ENCODE measurements at regions not wholly inside any gene's neighbourhood (a gene's known extent, or its start where the extent isn't known, plus 50 kb on each side); places are given as distances from the start of the nearest gene placed in this dataset.

DNA sequence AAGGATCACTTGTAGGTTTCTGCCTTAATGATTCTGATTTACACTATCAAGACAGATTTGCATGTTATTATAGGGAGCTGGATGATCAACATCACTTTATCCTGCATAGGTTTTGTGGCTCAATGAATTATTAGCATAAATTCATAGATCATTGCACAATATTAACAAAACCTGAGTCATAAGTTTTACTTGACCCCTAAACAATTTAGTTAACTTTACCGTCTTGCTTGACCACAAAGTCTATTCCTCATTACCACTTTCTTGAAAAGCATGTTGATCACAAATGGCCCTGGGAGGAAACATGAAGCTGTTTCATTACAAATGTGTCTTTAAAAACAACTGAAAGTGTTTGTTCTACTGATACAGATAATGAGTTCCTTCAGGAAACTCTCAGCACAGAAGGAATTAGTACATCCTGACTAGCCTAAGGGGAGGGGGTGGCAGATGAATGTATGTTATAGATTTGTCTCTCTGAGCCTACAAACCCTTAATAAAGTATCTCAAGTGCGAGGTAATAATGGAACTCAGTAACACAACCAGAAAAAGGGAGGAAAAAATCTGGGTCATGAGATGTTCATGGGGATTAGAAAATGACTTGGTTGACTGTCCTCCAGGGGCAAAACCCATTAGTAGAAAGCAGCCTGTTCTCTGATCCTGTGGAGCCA lies 303.4 kb downstream of the PIK3C3 start:
- no peak for DNase-seq (ENCODE audit: low read depth in 4 of 4, low spot score in 2 of 4)

DNA sequence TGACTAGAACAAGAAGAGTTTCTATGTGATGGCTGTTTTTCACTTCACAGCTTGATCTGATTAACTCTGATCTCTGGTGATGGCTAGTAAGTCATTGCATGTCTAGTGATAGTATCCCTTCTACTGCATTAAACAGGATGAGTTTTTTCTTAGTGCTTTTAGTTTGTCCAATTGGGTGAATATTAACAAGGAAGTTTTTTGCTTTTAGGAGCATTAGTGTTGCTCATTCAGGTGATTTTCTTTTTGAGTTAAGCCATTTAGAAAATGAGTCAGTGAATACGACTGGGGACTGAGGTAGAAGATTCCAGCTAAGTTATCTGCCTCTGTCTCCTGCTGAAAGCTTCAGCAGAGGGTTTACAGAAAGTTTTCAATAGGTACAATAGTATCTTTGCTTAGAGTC lies 306.7 kb downstream of the PIK3C3 start:
- no peak for DNase-seq (ENCODE audit: low read depth in 4 of 4, low spot score in 2 of 4)

DNA sequence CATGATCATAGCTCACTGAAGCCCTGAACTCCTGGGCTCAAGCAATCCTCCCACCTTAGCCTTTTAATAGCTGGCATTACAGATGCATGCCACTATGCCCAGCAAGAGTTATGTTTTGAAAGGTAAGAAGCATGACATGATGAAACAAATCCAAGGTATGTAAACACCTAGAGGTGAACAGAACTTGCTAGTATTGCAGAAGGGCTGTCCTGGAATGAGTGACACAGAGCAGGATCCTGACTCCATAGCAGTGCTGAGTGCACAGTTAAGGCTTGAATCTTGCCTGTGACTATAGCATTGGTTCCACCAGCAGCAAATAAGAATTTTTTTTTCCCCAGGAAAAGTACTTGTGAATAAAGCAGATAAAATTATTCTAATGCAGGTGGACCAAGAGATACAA lies 309.5 kb downstream of the PIK3C3 start:
- DNase-seq (ENCODE audit: low read depth in 4 of 4, low spot score in 2 of 4): no peak

DNA sequence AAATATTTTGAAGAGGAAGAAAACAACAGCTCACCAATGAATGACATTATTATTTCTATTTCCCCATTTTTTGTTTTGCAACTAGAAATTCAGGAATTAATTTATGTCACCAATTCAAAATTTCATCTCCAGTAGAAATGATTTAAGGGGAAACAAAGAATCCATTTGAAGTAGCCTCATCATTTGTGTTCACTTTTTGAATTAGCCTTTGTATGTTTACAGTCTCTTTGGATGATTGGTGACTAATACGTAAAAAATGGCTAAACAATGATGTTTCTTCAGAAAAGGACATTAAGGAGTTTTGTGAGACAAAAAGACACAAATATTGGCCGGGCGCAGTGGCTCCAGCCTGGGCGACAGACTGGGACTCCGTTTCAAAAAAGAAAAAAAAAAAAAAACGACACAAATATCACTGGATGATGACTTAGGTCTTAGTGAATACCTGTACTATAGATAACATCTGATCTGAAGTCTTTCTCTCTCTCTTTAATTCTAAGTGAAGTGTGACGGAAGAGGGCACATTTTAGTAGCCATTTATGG lies 313.2 kb downstream of the PIK3C3 start:
- DNase-seq (ENCODE audit: low read depth in 4 of 4, low spot score in 2 of 4): no peak

DNA sequence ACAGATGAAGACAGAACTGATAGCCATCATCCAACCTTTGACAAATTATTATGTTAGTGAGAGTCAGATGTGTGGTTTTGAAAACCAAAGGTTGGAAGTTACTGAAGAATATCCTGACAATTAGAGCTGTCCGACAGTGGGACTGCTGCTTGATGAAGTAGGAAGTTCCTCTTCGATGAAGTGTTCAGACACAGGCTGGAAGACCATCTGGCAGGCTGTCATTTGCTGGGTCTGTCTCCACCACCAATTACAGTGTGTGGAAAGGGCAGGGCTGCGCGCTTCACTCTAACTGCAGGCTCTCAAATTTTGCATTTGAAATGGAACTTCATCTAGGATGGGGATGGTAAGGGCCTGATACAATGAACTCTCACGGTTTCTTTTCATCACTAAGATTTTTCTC lies 313.8 kb downstream of the PIK3C3 start:
- DNase-seq (ENCODE audit: low read depth in 4 of 4, low spot score in 2 of 4): no peak

DNA sequence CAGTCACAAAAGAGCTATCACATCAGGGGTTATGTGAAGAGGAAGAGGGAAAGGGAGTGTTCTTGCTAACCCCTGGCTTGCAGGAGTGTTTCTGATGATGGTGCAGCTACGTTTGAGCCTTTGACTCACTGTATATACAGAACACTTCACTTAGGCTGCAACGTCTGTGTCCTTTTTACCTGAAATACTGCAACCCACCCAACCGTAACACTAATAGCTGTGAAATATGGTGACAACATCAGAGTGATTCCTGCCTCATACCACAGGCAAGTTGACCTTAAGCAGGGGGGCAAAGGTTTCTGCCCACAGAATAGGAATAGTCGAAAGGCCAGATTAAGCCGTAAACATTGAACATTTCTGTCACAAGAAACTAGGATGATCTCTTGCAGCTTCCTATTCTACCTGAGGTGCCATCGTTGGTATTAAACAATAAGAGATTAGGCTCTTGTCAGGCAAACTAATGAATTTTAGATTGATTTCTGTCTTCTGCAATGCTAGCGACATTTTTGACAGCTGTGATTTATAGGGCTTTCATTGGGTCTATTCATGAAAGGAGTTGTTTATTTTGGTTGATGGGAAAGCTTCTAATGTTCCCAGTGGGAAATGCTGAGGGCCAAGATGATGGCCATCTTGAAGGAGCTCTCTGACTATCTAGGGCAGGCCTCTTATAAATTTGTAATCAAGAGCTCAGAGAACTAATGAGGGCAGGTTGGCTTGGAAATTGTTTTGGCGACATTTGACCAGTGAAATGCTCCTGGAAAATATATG lies 316.8 kb downstream of the PIK3C3 start:
- DNase-seq (ENCODE audit: low read depth in 4 of 4, low spot score in 2 of 4): no peak

DNA sequence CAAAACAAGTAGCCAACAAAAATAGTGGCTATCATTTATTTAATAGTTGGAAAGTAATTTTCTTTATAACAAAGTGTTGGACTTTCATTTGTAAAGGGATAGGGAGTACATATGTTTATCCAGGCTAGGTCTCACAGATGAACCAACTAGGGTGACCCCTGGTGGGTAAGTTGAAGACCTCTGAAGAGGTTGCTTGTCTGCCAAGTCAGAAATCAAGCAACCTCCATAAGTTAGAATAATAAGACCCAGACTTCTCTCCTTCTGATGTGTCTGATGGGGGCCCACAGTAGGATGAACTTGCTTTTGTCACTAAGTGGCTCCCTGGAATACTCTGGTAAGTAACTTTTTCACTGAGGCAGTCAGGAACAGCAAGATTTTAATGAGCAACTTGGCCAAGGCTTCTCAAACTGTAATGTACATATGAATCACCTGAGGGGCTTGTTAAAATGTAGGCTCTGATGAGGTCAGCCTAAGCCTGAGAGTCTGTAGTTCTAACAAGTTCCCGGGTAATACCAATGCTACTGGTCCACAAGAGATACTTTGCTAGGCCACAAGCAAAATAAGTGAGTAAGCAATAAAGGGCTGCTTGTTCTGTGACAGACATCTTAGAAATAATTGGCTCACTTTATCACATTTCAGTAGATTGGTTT lies 319.6 kb downstream of the PIK3C3 start:
- DNase-seq (ENCODE audit: low read depth in 4 of 4, low spot score in 2 of 4): no peak

DNA sequence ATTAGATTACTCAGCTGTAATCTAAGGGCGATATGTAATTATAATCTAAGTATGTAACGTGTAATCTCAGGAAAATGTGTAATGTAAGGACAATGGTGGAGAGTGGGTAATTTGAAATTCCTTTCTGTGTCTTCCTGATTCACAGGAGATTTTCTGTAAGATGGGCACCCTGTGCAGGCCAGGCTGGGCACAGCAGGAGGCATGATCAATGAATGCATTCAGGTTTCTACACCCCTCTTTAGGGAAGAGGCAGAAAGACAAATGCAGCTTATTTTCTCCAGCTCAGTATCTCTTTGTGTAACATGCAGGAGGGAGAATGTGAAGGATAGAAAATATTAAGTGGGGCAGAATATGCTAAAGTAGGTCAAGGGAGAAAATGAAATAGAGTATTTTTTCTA lies 320.1 kb downstream of the PIK3C3 start:
- DNase-seq (ENCODE audit: low read depth in 4 of 4, low spot score in 2 of 4): no peak

DNA sequence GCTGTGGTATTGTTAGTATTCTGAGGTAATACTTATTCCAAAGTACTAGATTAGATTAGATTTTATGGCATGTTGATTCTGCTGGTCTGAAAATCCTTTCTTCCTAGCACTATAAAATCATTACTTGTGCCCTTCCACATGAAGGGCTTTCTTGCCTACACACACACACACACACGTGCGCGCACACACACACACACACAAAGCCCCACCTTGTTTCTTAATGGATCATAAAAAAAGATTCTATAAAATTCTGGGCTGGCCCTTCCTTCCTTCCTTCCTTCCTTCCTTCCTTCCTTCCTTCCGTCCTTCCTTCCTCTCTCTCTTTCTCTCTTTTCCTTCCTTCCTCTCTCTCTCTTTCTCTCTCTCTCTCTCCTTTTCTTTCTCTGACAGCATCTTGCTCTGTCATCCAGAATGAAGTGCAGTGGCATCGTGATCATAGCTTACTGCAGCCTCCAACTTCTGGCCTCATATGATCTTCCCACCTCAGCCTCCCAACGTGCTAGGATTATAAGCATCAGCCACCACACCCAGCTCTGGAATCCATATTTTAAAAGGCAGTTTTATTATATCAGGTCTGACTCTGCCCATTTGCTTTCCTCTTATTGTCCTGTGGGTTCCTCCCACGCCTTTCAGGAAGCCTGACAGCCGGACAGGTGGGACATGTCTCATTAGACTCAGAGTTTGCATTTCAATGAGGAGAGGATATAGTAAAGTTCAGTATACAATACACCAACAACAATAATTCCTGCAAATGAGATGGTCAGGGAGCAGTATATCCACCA lies 321.1 kb downstream of the PIK3C3 start:
- no peak for DNase-seq (ENCODE audit: low read depth in 4 of 4, low spot score in 2 of 4)

DNA sequence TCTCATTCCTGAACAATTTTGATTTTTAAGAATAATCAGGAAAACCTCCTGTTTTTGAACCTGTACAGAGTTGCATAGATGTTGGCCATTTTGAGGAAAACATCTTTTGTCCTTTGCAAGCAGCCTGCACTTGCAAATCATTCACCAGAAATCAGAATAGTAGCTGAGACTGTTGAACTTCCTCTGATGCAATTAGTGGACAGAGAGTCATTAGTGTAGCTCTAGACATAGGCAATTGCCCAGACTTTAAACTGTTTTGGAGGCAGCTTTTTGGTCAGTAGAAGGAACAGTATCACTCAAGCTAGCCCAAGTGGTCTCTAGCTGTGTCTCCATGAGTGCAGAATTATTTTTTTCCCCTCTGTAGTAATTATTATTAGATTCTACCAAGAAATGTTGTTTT lies 326.1 kb downstream of the PIK3C3 start:
- no peak for DNase-seq (ENCODE audit: low read depth in 4 of 4, low spot score in 2 of 4)

DNA sequence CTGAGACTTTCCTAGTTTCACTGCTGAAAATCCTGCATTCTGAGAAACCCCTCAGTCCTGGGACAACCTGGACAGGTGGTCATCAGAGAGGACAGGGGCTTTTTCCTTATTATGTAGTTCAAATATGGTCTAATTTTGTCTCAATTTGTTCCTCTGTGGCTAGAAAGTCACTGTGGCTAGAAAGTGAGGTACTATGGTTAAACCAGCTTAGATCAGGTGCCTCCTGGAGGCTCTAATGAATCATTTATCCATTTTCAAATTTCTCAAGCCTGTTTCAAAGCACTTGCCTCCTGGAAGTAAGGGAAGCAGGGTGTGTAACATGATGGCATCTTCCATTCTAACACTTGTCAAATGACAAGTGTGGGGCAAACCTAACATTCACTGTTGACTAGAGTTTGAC lies 326.8 kb downstream of the PIK3C3 start:
- no peak for DNase-seq (ENCODE audit: low read depth in 4 of 4, low spot score in 2 of 4)

DNA sequence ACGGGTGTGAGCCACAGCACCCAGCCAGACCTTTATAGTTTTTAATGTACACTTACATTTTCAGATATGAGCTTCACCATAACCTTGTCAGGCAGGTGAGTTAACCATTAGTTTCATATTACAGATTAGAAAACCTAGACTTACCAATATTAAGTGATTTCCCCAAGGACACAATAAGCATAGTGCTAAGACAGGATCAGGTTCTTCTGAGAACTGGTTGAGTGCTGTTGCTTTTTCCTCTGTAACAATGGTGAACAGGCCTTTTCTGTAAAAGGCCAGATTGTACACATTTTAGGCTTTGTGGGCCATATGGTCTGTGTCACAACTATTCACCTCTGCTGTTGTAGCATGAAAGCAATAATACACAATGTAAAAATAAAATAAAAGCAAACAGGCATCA lies 332.0 kb downstream of the PIK3C3 start:
- no peak for DNase-seq (ENCODE audit: low read depth in 4 of 4, low spot score in 2 of 4)

DNA sequence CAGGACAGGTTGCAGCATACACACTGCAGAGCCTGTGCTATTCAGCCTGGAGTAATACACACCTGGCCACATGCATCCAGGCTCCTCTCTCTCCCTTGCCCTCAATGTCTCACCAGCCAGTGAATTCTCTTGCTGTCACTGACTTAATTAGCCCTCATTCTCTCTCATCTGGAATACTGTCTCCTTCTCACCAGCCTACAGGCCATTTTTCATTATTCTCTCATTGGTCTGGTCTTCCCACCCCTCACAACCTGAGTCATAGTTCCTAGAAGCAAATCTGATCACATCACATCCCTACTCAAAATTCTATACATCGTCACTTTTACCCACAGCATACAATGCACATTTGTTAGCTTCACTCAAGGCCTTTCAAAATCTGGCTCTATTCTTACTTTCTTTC lies 333.1 kb downstream of the PIK3C3 start:
- no peak for DNase-seq (ENCODE audit: low read depth in 4 of 4, low spot score in 2 of 4)

DNA sequence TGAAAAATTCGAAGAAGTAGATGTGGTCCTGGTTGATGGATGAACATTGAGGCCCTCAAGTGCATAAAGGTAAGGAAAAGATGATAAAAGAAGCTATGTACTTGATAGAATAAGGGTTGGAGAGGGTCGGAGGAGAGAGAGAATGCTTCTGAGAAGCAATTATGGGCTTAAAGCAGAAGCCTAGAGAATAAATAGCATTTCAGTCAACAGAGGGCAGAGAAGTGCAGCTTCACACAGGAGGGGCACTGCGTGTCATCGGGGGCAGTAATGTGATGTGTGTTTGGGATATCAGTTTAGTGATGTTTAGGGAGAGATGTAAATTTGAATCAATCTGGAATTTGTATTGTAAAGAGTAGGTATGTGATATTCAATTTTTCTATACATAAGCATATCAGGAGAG lies 334.5 kb downstream of the PIK3C3 start:
- no peak for DNase-seq (ENCODE audit: low read depth in 4 of 4, low spot score in 2 of 4)

DNA sequence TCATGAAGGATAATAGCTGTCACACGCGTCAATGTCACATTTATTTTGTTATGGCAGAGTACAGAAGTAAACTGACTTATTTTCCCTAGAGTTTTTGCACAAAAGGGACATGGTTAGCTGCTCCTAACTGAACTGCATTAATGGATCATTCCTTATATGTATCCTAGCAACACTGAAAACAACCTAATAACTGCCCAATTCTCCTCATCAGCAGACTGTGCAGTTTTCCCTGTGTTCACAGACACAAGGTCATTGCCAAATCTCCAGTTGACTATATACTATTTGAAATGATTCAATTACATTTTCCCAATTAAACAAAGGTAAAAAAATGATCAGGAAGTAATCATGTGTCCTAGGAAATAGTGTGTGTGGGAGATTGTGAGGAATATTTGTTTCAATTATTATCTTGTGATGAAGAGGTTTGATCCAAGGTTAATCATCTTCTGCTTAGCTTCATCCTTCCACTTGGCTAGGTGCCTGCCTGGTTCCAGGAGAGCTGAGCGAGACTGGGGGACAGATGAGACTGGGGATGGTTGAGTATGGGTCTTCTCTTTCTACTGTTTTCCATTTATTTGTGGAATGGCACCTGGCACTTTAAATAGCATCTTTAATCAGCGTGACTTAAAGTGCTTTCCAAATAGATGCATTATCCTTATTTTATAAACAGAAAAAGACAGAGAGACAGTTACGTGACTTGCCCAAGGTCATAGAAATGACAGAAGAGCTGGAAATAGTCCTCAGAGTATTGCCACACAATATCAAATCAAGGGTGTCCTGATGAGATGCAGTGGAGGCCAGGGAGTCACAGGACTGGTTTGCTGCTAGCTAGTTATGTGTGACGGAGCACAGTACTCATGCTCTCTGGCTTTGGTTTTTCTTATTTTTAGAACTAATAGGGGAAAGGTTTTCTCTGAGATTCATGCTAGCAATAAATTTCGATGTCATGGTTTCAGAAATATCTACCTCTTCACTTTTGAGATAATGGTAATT lies 335.6 kb downstream of the PIK3C3 start:
- DNase-seq (ENCODE audit: low read depth in 4 of 4, low spot score in 2 of 4): no peak

DNA sequence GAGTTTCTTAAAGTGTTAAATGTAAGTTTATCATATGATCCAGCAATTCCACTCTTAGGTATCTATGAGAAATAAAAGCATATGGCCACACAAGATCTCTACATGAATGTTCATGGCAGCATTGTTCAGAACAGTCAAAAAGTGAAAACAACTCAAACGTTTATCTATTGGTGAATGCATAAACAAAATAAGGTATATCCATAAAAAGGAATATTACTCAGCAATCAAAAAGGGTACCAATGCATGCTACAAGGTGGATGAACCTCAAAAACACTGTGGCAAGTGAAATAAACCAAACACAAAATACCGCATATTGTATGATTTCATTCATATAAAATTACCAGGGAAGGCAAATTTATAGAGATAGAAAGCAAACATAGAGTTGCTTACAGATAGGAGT lies 337.6 kb downstream of the PIK3C3 start:
- no peak for DNase-seq (ENCODE audit: low read depth in 4 of 4, low spot score in 2 of 4)

DNA sequence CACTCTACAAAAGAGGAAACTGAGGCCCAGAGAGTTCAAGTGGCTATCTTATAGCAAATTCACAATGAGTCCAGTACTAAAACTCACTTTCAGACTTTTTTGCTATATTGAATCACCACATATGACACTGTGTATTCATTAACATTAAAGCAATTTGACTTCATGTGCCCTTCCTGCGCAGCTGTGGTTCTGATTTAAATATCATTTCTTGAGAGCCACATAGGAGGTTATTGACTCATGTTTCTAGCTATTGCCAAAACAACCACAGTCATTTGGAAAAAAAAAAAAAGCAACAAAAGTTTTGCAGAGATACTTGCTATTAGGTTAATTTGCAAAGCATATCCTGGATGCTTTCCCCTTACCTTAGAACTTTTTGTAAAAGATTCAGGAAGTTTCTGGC lies 341.2 kb downstream of the PIK3C3 start:
- DNase-seq (ENCODE audit: low read depth in 4 of 4, low spot score in 2 of 4): no peak

DNA sequence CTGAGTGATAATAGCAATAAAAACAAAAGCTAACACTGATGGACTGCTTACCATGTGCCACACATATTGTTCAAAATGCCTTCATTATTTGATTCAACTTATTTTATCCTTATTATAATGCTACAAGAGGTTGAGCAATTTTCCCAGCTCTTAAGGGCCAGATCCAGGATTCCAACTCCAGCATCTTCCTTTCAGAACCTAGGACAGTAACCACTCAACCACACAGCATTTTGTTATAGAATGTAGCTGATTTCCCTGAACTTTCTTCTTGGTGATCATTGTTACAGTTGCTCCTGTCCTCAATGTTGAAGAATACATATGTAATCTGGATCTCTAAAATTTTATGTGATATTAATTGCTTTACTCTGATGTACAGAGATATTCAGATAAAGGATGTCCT lies 341.7 kb downstream of the PIK3C3 start:
- DNase-seq (ENCODE audit: low read depth in 4 of 4, low spot score in 2 of 4): no peak

DNA sequence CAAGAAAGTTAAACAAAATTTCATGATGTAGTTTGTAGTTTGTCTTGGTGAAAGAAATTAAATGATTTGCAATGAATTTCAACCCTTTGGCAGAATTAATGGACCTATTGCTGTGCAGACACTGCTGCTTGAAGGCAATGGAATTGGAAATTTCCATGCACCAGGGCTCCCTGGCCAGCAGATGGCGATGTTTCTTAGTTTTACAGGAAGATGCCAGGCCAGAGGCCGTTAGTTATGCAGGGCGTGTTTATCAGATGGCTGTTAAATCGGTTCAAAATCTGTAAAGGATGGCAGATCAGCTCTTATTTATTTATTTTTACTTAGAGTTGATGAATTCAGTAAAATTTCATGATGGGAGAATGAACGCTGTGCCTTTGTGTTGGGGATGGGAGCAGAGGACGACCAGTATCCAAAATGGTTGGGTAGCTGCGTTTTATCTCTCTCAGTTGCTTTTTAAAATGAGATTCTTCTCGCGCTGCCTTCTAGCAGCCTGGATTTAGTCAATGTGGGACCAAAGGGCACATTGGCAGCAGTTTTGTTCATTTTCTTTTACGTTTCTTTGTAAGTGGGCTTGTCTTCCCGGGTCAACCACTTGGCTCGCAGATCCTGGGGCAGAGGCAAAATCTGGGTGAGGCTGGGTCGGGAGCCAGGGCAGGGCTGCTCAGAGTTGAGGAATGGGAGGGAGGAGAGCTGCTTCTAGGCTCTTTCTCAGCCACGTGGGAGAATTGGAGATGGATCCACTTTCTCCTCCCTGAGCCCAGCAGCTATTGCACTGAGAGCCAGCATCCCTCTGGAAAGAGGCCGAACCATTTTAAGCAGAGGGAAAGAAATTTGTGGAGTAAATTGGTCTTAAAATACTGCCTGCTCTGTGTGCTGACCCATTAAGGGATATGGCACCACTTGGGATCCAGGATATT lies 344.0 kb downstream of the PIK3C3 start:
- peak; percentile 55 to 83 (median 78) for DNase-seq (ENCODE audit: low read depth in 4 of 4, low spot score in 2 of 4)
